Caco-2 (cell line): ENCODE measurements at regions not wholly inside any gene's neighbourhood (a gene's known extent, or its start where the extent isn't known, plus 50 kb on each side); places are given as distances from the start of the nearest gene placed in this dataset.

Experiments
- BruUV-seq: library from RNA; stranded (reverse); fragments of 400-500 nt; replicated peaks from 2 replicates; lab custom pipeline; 2021; lab: Mats Ljungman, UMichigan
- CTCF ChIA-PET: fragments of 300-600 bp; sonication (Branson Sonifier 250); formaldehyde crosslinking; loops from one replicate; lab custom pipeline; 2022; ENCODE audit warnings: antibody characterized with exemption; lab: Charles Lee
- POLR2A ChIA-PET: fragments of 300-600 bp; sonication (Branson Sonifier 250); formaldehyde crosslinking; loops from one replicate; lab custom pipeline; 2022; ENCODE audit warnings: antibody characterized with exemption; lab: Charles Lee
- DNase-seq, 2 experiments: peaks; one replicate each; pipeline versions ENCODE4 v3.0.0 to v3.0.0-alpha.2; 2020 to 2022
- H3K27me3 ChIP-seq: replicated peaks from 2 replicates; pipeline ENCODE4 v1.6.0; 2011; ENCODE audit warnings: low read length; ENCODE audit not compliant: control insufficient read depth, insufficient read depth
- H3K36me3 ChIP-seq: 2 replicates; pipeline ENCODE4 v1.5.1; 2011; ENCODE audit warnings: low read length; ENCODE audit not compliant: control insufficient read depth, insufficient read depth
- H3K4me1 ChIP-seq: fragments of 250-450 bp; sonication (Bioruptor Pico); 2 replicates; pipeline ENCODE4 v1.5.1; 2020; ENCODE audit warnings: mild to moderate bottlenecking
- H3K4me3 ChIP-seq: 2 replicates; pipeline ENCODE4 v1.5.1; 2011; ENCODE audit warnings: low read depth, mild to moderate bottlenecking, control low read depth, low read length
- H3K9me3 ChIP-seq: fragments of 250-450 bp; sonication (Bioruptor Pico); 2 replicates; pipeline ENCODE4 v1.5.1; 2020; ENCODE audit warnings: mild to moderate bottlenecking, moderate library complexity
- H3K27ac Mint-ChIP-seq: one replicate; pipeline ENCODE4 v1.8.0; 2022; ENCODE audit warnings: mixed read lengths; ENCODE audit not compliant: unreplicated experiment
- H3K27me3 Mint-ChIP-seq: one replicate; pipeline ENCODE4 v1.8.0; 2022; ENCODE audit warnings: mixed read lengths; ENCODE audit not compliant: insufficient read depth, unreplicated experiment
- H3K36me3 Mint-ChIP-seq: one replicate; pipeline ENCODE4 v1.8.0; 2022; ENCODE audit warnings: mild to moderate bottlenecking, mixed read lengths; ENCODE audit not compliant: insufficient read depth, unreplicated experiment
- H3K4me1 Mint-ChIP-seq: one replicate; pipeline ENCODE4 v1.8.0; 2022; ENCODE audit warnings: low read depth, mixed read lengths; ENCODE audit not compliant: unreplicated experiment
- H3K4me3 Mint-ChIP-seq: one replicate; pipeline ENCODE4 v1.8.0; 2022; ENCODE audit warnings: mild to moderate bottlenecking, moderate library complexity, mixed read lengths; ENCODE audit not compliant: unreplicated experiment
- H3K9me3 Mint-ChIP-seq: one replicate; pipeline ENCODE4 v1.8.0; 2022; ENCODE audit warnings: mixed read lengths; ENCODE audit not compliant: unreplicated experiment
- CTCF ChIP-seq, 2 experiments: fragments of 200-600 bp in 1 of 2; IDR thresholded peaks; 1 replicate in 1 of 2; 2 replicates in 1 of 2; pipeline versions ENCODE4 v1.5.1 to v1.8.0; 2011 to 2022; ENCODE audit warnings: antibody characterized with exemption in 1 of 2, control low read depth in 1 of 2, inconsistent platforms in 1 of 2, low read depth in 1 of 2, low read length in 1 of 2, mild to moderate bottlenecking in 1 of 2, moderate library complexity in 1 of 2; ENCODE audit not compliant: insufficient read depth in 1 of 2, severe bottlenecking in 1 of 2, unreplicated experiment in 1 of 2
- intact Hi-C: fragments of 100-400 bp; cut with micrococcal nuclease; formaldehyde crosslinking; loops from one replicate; pipeline ENCODE4 v1.10.0; 2022; ENCODE audit not compliant: unreplicated experiment

- intact Hi-C loops: loop anchor here (1.0 to 5.0 kb wide), 4 partner anchors 29 to 141 kb away; partner anchors contain the start of gene SCAND1
- Mint-ChIP-seq H3K4me1 (peaks cover 43% of the 10 kb centered on the region), H3K4me3 (peak overlapping the region; percentile 93), H3K27ac (peak overlapping the region; percentile 82), H3K36me3 (peaks cover 13% of the 10 kb centered on the region), H3K27me3 (no peaks in the 10 kb centered on the region), H3K9me3 (no peaks in the 10 kb centered on the region)
- no TSS peak for BruUV-seq
- peak; percentile 77 to 83 for DNase-seq
- no peaks in the 10 kb centered on the region for H3K27me3 ChIP-seq
- CTCF ChIA-PET: interaction anchor here (0.6 to 3.7 kb wide), 12 partner anchors 13 to 140 kb away, joined by 3 to 36 read pairs (median 4); no protein-coding TSS in a partner anchor
- peaks cover 60% of the 10 kb centered on the region for H3K4me1 ChIP-seq
- no peaks in the 10 kb centered on the region for H3K9me3 ChIP-seq
- no peaks in the 10 kb centered on the region for H3K36me3 ChIP-seq
- peak overlapping the region; percentile 86 for H3K4me3 ChIP-seq
- TF ChIP-seq CTCF (IDR thresholded peaks at IDR 0.05; ENCODE audit: insufficient read depth in 1 of 2, low read depth in 1 of 2, low read length in 1 of 2, severe bottlenecking in 1 of 2, unreplicated experiment in 1 of 2): no peak
- POLR2A ChIA-PET: interaction anchor here (0.6 to 1.5 kb wide), 8 partner anchors 8 to 394 kb away, joined by 3 to 7 read pairs (median 4); partner anchors contain the start of genes NFS1, RBM39 and ROMO1
Measured at GRCh38 chr20:36093025-36093803, 61.3 kb upstream of the EPB41L1 start.

- H3K9me3 Mint-ChIP-seq: no peaks in the 10 kb centered on the region
- TF ChIP-seq CTCF (IDR thresholded peaks at IDR 0.05; ENCODE audit: insufficient read depth in 1 of 2, low read depth in 1 of 2, low read length in 1 of 2, severe bottlenecking in 1 of 2, unreplicated experiment in 1 of 2): no peak
- DNase-seq: no peak
- intact Hi-C loops: loop anchor here (1.0 to 5.0 kb wide), 4 partner anchors 29 to 141 kb away; partner anchors contain the start of gene SCAND1
- Histone ChIP-seq H3K4me3 (peak overlapping the region; percentile 86), H3K27me3 (no peaks in the 10 kb centered on the region), H3K9me3 (no peaks in the 10 kb centered on the region), H3K36me3 (no peaks in the 10 kb centered on the region), H3K4me1 (peaks cover 59% of the 10 kb centered on the region)
- no TSS peak for BruUV-seq
- no peaks in the 10 kb centered on the region for H3K27me3 Mint-ChIP-seq
- ChIA-PET CTCF (interaction anchor here (0.6 to 3.7 kb wide), 7 partner anchors 12 to 141 kb away, joined by 3 to 36 read pairs (median 4); partner anchors contain the start of gene SCAND1), POLR2A (interaction anchor here (0.6 to 2.1 kb wide), 4 partner anchors 8 to 394 kb away, joined by 3 to 7 read pairs (median 6); partner anchors contain the start of genes NFS1 and ROMO1)
- H3K27ac Mint-ChIP-seq: no peak overlapping the region
- peaks cover 13% of the 10 kb centered on the region for H3K36me3 Mint-ChIP-seq
- H3K4me3 Mint-ChIP-seq: peak overlapping the region; percentile 93
- H3K4me1 Mint-ChIP-seq: peaks cover 43% of the 10 kb centered on the region
Measured at GRCh38 chr20:36093804-36094145, 60.8 kb upstream of the EPB41L1 start.

GRCh38 chr20:36094497-36094896 lies 60.0 kb upstream of the EPB41L1 start:
- no peaks in the 10 kb centered on the region for H3K27me3 Mint-ChIP-seq
- POLR2A ChIA-PET: interaction anchor here (0.9 to 2.1 kb wide), 3 partner anchors 9 to 140 kb away, joined by 3 to 12 read pairs (median 7); partner anchors contain the start of gene SCAND1

More at GRCh38 chr20:36094497-36094896, 60.0 kb upstream of the EPB41L1 start:
- Histone ChIP-seq H3K9me3 (no peaks in the 10 kb centered on the region), H3K4me3 (no peak overlapping the region), H3K27me3 (no peaks in the 10 kb centered on the region), H3K36me3 (no peaks in the 10 kb centered on the region), H3K4me1 (peaks cover 59% of the 10 kb centered on the region)
- Mint-ChIP-seq H3K4me1 (peaks cover 43% of the 10 kb centered on the region), H3K36me3 (peaks cover 13% of the 10 kb centered on the region), H3K9me3 (no peaks in the 10 kb centered on the region), H3K27ac (no peak overlapping the region), H3K4me3 (peak overlapping the region; percentile 93)
- intact Hi-C loops: loop anchor here (5.0 kb wide), 2 partner anchors 62 to 142 kb away; partner anchors contain the start of gene SCAND1
- CTCF ChIA-PET: interaction anchor here (1.2 to 2.8 kb wide), 4 partner anchors 11 to 140 kb away, joined by 3 to 18 read pairs (median 5); partner anchors contain the start of gene SCAND1
- TF ChIP-seq CTCF (IDR thresholded peaks at IDR 0.05; ENCODE audit: insufficient read depth in 1 of 2, low read depth in 1 of 2, low read length in 1 of 2, severe bottlenecking in 1 of 2, unreplicated experiment in 1 of 2): no peak
- no peak for DNase-seq
- BruUV-seq: no TSS peak
